PC-9 (cell line): ENCODE measurements at regions not wholly inside any gene's neighbourhood (a gene's known extent, or its start where the extent isn't known, plus 50 kb on each side); places are given as distances from the start of the nearest gene placed in this dataset.

Source experiments
- CTCF ChIP-seq: fragments of 200-600 bp; sonication (generic); conservative IDR thresholded peaks from 2 replicates; pipeline ENCODE4 v1.6.1; 2017; ENCODE audit warnings: mixed run types, antibody characterized with exemption, mild to moderate bottlenecking, moderate library complexity
- EZH2 ChIP-seq: fragments of 200-600 bp; sonication (generic); IDR thresholded peaks from 2 replicates; pipeline ENCODE4 v1.8.0; 2017; ENCODE audit warnings: antibody characterized with exemption, low read depth

GRCh38 chr6:10219510-10219909 is 195.4 kb downstream of the TFAP2A start:
- TF ChIP-seq CTCF (no peak), EZH2 (no peak)
